GM18505 (cell line): ENCODE measurements at regions not wholly inside any gene's neighbourhood (a gene's known extent, or its start where the extent isn't known, plus 50 kb on each side); places are given as distances from the start of the nearest gene placed in this dataset.
"Not testable (repeated sequence)": the region's sequence is repeated elsewhere in the genome, so short reads cannot be mapped to it uniquely, and the experiment has no call there.

ENCODE experiments used
- ATAC-seq: cut with Tn5 transposase; IDR thresholded peaks from one replicate; pipeline ENCODE4 v1.9.1; 2021; ENCODE audit not compliant: unreplicated experiment
- POLR2A ChIP-seq: IDR thresholded peaks from 4 replicates; pipeline ENCODE4 v1.6.1; 2011; ENCODE audit warnings: borderline replicate concordance; ENCODE audit not compliant: insufficient read depth, insufficient read length; ENCODE audit errors: extremely low read depth

DNA sequence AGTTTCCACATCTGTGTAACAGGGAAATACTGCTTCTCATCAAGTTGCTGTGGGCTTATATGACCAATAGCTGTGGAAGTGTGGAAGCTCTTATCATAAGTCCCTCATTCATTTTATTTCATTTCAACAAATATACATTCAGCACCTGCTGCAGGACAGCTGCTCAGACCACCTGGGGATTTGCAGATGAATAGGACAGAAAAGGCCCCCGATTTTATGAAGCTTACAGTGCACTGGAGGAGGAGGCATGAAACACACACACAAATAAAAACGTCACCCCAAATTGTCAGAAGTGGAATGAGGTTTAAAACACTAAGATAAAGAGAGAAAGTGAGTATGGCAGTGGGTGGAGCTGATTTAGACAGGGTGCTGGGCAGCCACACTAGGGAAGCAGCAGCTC is 107.2 kb downstream of the DRD1 start:
- TF ChIP-seq POLR2A, result no peak
- ATAC-seq, result no peak

- ATAC-seq, result no peak
Observed at GRCh38 chr5:175335691-175336090, 108.3 kb downstream of the DRD1 start.

GRCh38 chr5:175331173-175332036 is 112.6 kb downstream of the DRD1 start:
- not testable (repeated sequence) for ATAC-seq

More at GRCh38 chr5:175335691-175336090, 108.3 kb downstream of the DRD1 start:
- no peak for TF ChIP-seq POLR2A

DNA sequence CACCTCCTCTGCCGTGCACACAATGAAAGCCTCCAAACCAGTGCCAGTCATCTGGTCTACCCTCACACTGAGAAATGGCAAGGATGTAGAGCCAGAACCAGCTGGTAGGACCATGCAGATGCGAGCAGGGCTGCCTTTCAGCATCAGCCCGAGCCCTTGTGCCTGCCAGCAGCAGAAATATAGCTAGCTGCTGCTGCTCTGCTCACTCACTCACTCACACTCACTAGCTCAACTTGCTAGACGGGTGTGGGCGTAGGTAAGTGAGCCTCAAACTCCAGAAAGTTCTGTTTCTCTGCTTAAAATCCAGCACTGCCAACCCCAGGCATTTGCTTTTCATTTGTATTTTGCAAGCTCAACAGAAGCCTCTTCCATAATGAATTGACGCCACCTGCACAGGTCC is 114.0 kb downstream of the DRD1 start:
- ATAC-seq, result no peak
- no peak for TF ChIP-seq POLR2A

GRCh38 chr5:175328687-175329086 is 115.3 kb downstream of the DRD1 start:
- ATAC-seq, result no peak
- TF ChIP-seq POLR2A, result no peak

DNA sequence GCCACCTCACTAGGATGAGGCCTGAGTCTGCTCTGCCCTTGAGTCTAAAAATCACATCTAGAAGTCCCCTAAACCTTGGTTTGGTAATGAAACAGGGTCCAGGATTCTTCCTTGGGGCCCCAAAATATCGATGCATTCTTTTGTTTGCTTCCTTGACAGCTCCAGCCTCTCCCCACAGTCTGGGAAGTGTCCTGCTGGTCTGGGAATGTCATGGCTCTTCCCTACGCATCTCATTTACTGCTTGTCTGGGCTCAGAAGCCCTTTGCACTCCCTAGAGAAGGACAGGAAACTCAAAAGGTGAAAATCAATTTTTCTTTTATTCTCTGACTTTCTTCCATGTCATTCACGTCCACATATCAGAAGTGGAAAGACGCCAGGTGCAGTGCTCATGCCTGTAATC is 115.8 kb downstream of the DRD1 start:
- no peak for ATAC-seq
- TF ChIP-seq POLR2A, result no peak

GRCh38 chr5:175325681-175326080 is 118.3 kb downstream of the DRD1 start:
- no peak for ATAC-seq
- TF ChIP-seq POLR2A, result no peak

- no peak for TF ChIP-seq POLR2A
- ATAC-seq, result no peak
Observed at GRCh38 chr5:175321927-175322532, 122.0 kb downstream of the DRD1 start.

DNA sequence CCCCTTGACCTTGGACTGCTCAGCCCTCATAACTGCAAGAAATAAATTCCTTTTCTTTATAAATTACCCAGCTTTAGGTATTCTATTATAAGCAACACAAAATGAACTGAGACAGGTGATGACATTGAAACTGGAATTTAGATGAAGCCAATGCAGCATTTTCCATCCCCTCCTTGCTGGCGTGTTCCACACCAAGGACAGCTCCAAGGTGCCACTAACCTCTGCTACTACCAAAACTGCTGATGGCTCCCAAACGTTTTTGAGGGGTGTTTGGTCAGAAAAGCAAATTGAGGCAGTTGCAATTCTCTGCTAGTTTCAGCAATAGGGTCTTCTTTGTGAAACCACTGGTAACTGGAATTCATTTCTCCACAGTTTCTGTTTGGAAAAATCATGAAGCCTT is 124.8 kb downstream of the DRD1 start:
- no peak for ATAC-seq
- TF ChIP-seq POLR2A, result no peak

DNA sequence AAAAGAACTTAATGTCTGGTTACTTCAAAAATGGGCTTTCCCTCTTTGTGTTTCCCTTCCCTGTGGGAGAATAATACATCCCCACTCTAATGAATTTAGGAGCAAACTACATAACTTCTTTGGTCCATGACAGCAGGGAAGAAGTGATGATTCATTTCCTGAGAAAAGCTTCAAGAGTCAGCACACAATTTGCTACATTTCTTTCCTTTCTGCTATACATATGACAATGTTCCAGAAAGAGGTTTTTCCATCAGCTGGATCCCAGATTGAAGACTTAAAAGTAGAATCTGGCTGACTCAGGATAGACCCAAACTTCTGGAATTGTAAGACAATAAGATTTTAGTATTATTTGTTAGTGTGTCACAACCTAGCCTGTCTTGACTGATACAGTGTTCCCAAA is 126.1 kb downstream of the DRD1 start:
- ATAC-seq, result no peak
- TF ChIP-seq POLR2A, result no peak

- no peak for TF ChIP-seq POLR2A
- no peak for ATAC-seq
Observed at GRCh38 chr5:175309218-175309810, 134.7 kb downstream of the DRD1 start.

GRCh38 chr5:175308701-175309100 is 135.3 kb downstream of the DRD1 start:
- TF ChIP-seq POLR2A, result no peak
- ATAC-seq, result no peak

DNA sequence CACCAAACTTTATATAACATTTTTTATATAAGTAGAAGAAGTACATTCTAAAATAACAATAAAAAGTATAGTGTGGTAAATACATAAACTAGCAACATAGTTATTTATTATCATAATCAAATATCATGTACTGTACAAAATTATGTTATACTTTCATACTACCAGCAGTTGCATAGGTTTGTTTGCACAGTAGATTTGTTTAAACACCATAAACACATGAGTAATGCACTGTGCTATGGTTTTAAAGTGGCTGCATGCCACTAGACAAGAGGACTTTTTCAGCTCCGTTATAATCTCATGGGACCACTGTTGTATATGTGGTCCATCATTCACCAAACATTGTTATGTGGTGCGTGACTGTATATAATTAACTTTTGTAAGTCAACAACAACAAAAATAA is 137.6 kb downstream of the DRD1 start:
- TF ChIP-seq POLR2A, result no peak
- no peak for ATAC-seq

DNA sequence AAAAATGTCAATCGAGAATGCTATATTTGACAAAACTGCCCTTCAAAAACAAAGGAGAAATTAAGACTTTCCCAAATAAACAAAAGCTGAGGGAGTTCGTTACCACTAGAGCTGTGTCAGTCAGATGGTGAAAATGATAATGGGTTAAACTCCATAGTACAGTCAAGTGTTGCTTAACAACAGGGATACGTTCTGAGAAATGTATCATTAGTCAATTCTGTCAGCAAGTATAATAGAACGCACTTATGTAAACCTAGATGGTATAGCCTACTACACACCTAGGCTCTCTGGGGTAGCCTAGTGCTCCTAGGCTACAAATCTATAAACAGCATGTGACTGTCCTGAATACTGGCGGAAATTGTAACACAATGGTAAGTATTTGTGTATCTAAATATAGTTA is 138.7 kb downstream of the DRD1 start:
- ATAC-seq, result no peak
- TF ChIP-seq POLR2A, result no peak
